A673 (cell line): ENCODE measurements at regions not wholly inside any gene's neighbourhood (a gene's known extent, or its start where the extent isn't known, plus 50 kb on each side); places are given as distances from the start of the nearest gene placed in this dataset.
A peak's percentile ranks its signal among the peaks of the same experiment; 100 is the strongest.

Experiments used
- BruUV-seq: library from RNA; stranded (reverse); fragments of 400-500 nt; replicated peaks from 2 replicates; lab custom pipeline; 2021; lab: Mats Ljungman, UMichigan
- CTCF ChIA-PET: fragments of 300-600 bp; sonication (Branson Sonifier 250); formaldehyde crosslinking; loops from one replicate; lab custom pipeline; 2022; ENCODE audit warnings: antibody characterized with exemption; lab: Charles Lee
- POLR2A ChIA-PET: fragments of 300-600 bp; sonication (Branson Sonifier 250); formaldehyde crosslinking; loops from one replicate; lab custom pipeline; 2022; ENCODE audit warnings: antibody characterized with exemption; ENCODE audit not compliant: low non-redundant PET; lab: Charles Lee
- DNase-seq: peaks from one replicate; pipeline ENCODE4 v3.0.0-alpha.2; 2015; ENCODE audit warnings: low spot score
- H3K27ac ChIP-seq: fragments of 200-600 bp; sonication (generic); 2 replicates; pipeline ENCODE4 v1.5.1; 2016; ENCODE audit warnings: mixed run types, low read depth, mild to moderate bottlenecking, mixed read lengths, antibody characterized with exemption, low read length; ENCODE audit not compliant: poor library complexity, severe bottlenecking
- H3K27me3 ChIP-seq: fragments of 200-600 bp; sonication (generic); replicated peaks from 2 replicates; pipeline ENCODE4 v1.6.1; 2017; ENCODE audit warnings: mixed run types, low read depth, mild to moderate bottlenecking, mixed read lengths, antibody characterized with exemption, low read length; ENCODE audit not compliant: insufficient read depth, poor library complexity
- H3K36me3 ChIP-seq: fragments of 200-600 bp; sonication (generic); 2 replicates; pipeline ENCODE4 v1.6.1; 2016; ENCODE audit warnings: mixed run types, mild to moderate bottlenecking, mixed read lengths, antibody characterized with exemption, low read length; ENCODE audit not compliant: insufficient read depth, poor library complexity, severe bottlenecking
- H3K4me1 ChIP-seq: fragments of 200-600 bp; sonication (generic); 2 replicates; pipeline ENCODE4 v1.6.1; 2017; ENCODE audit warnings: mixed run types, mild to moderate bottlenecking, mixed read lengths, antibody characterized with exemption, low read length; ENCODE audit not compliant: insufficient read depth, poor library complexity, severe bottlenecking
- H3K4me3 ChIP-seq: fragments of 200-600 bp; sonication (generic); 2 replicates; pipeline ENCODE4 v1.5.1; 2016; ENCODE audit warnings: low read depth, mixed run types, mild to moderate bottlenecking, mixed read lengths, low read length; ENCODE audit not compliant: poor library complexity, severe bottlenecking
- H3K9me3 ChIP-seq: fragments of 200-600 bp; sonication (generic); 2 replicates; pipeline ENCODE4 v1.6.1; 2016; ENCODE audit warnings: mixed run types, low read depth, mild to moderate bottlenecking, mixed read lengths, antibody characterized with exemption, low read length; ENCODE audit not compliant: poor library complexity, severe bottlenecking
- CTCF ChIP-seq: fragments of 300-800, 200-600 bp; sonication (generic); conservative IDR thresholded peaks from 2 replicates; pipeline ENCODE4 v1.5.1; 2017; ENCODE audit warnings: low read depth, mild to moderate bottlenecking, antibody characterized with exemption, low read length, moderate library complexity, mixed read lengths
- EZH2 ChIP-seq: fragments of 200-600 bp; sonication (generic); IDR thresholded peaks from 2 replicates; pipeline ENCODE4 v1.6.1; 2017; ENCODE audit warnings: borderline replicate concordance, low read depth, mild to moderate bottlenecking, mixed read lengths, antibody characterized with exemption, low read length; ENCODE audit not compliant: poor library complexity, severe bottlenecking
- intact Hi-C: fragments of 100-400 bp; cut with micrococcal nuclease; formaldehyde crosslinking; loops from one replicate; pipeline ENCODE4 v1.10.0; 2022; ENCODE audit not compliant: unreplicated experiment

GRCh38 chr7:85890244-85890811 is 703.5 kb upstream of the SEMA3D start:
- POLR2A ChIA-PET, result interaction anchor here (0.6 kb wide), 1 partner anchor 579 kb away, joined by 3 read pairs; no protein-coding TSS in a partner anchor
- H3K27ac ChIP-seq, result no peak overlapping the region
- no TSS peak for BruUV-seq
- H3K9me3 ChIP-seq, result no peaks in the 10 kb centered on the region
- no peak overlapping the region for H3K4me3 ChIP-seq
- H3K4me1 ChIP-seq, result no peaks in the 10 kb centered on the region
- intact Hi-C loops, result loop anchor here (1.0 to 5.0 kb wide), 3 partner anchors 579 to 1017 kb away; no protein-coding TSS in a partner anchor
- DNase-seq, result peak; percentile 34
- TF ChIP-seq EZH2 (no peak), CTCF (peak; percentile 66)
- CTCF ChIA-PET, result interaction anchor here (1.0 kb wide), 4 partner anchors 579 to 1015 kb away, joined by 3 to 21 read pairs (median 6); no protein-coding TSS in a partner anchor
- H3K27me3 ChIP-seq, result no peaks in the 10 kb centered on the region
- no peaks in the 10 kb centered on the region for H3K36me3 ChIP-seq

- ChIA-PET POLR2A (no interaction called here), CTCF (no interaction called here)
- Histone ChIP-seq H3K36me3 (no peaks in the 10 kb centered on the region), H3K9me3 (no peaks in the 10 kb centered on the region), H3K4me3 (no peak overlapping the region), H3K27me3 (no peaks in the 10 kb centered on the region), H3K27ac (no peak overlapping the region), H3K4me1 (no peaks in the 10 kb centered on the region)
- BruUV-seq, result no TSS peak
- TF ChIP-seq CTCF (no peak), EZH2 (no peak)
- intact Hi-C loops, result no loop called here
- DNase-seq, result no peak
Measured at GRCh38 chr7:85887133-85887532, 700.3 kb upstream of the SEMA3D start.

GRCh38 chr7:85882335-85882734 is 695.5 kb upstream of the SEMA3D start:
- POLR2A ChIA-PET, result no interaction called here
- Histone ChIP-seq H3K27ac (no peak overlapping the region), H3K9me3 (no peaks in the 10 kb centered on the region), H3K4me3 (no peak overlapping the region), H3K36me3 (no peaks in the 10 kb centered on the region), H3K4me1 (no peaks in the 10 kb centered on the region), H3K27me3 (no peaks in the 10 kb centered on the region)
- no TSS peak for BruUV-seq
- CTCF ChIA-PET, result no interaction called here
- TF ChIP-seq CTCF (no peak), EZH2 (no peak)
- intact Hi-C loops, result no loop called here
- DNase-seq, result peak; percentile 1
